ENCODE measurements at regions not wholly inside any gene's neighbourhood (a gene's known extent, or its start where the extent isn't known, plus 50 kb on each side); places are given as distances from the start of the nearest gene placed in this dataset.

- DNase-seq (ENCODE audit: low read depth, low spot score) (no peak), FAIRE-seq (no peak), ATAC-seq (no peak)
- intact Hi-C loops (cut with micrococcal nuclease; ENCODE audit: unreplicated experiment) = no loop called here
- no TSS peak for BruUV-seq (replicated peaks)
- ChIA-PET POLR2A (interaction anchor here (0.5 kb wide), 1 partner anchor 658 kb away, joined by 4 read pairs; no protein-coding TSS in a partner anchor), CTCF (no interaction called here), SMC1A (ENCODE audit: uncharacterized antibody, unreplicated experiment) (interaction anchor here (1.4 kb wide), 1 partner anchor 11 kb away, joined by 4 read pairs; no protein-coding TSS in a partner anchor), RAD21 (ENCODE audit: unreplicated experiment) (no interaction called here)
- no peaks in the 10 kb centered on the region for H3K79me2 ChIP-seq (ENCODE audit: control insufficient read depth, insufficient read depth, low read length)
- no peaks in the 10 kb centered on the region for H3K36me3 ChIP-seq (ENCODE audit: control insufficient read depth in 2 of 2, insufficient read depth in 2 of 2, low read length in 1 of 2)
- no peak overlapping the region for H3K9ac ChIP-seq (ENCODE audit: control insufficient read depth, insufficient read depth, low read length)
- H3K4me1 ChIP-seq (ENCODE audit: control insufficient read depth, insufficient read depth, low read length) = no peaks in the 10 kb centered on the region
- H4K20me1 ChIP-seq (ENCODE audit: control insufficient read depth, insufficient read depth) = no peaks in the 10 kb centered on the region
- H3K9me3 ChIP-seq (replicated peaks; ENCODE audit: control insufficient read depth, insufficient read depth, low read length) = no peaks in the 10 kb centered on the region
- H3K4me2 ChIP-seq (ENCODE audit: control insufficient read depth, insufficient read depth) = no peak overlapping the region
- no peak overlapping the region for H3K27ac ChIP-seq (ENCODE audit: control insufficient read depth, insufficient read depth)
- WGBS (ENCODE audit: insufficient coverage, insufficient replicate concordance, low lambda C conversion rate, missing lambda C conversion rate) = 0% methylated on average over 1 of the region's 1 CpG
- no peaks in the 10 kb centered on the region for H3K27me3 ChIP-seq (replicated peaks in 1 of 2; ENCODE audit: control insufficient read depth in 2 of 2, insufficient read depth in 2 of 2, low read length in 1 of 2)
- no peak overlapping the region for H3K4me3 ChIP-seq
- in situ Hi-C loops (cut with MboI) = no loop called here
- H2AFZ ChIP-seq (ENCODE audit: control insufficient read depth, low read depth, low read length) = no peak overlapping the region
- TF ChIP-seq ZBTB4 (CRISPR knock-in tag; IDR thresholded peaks at IDR 0.05) = no peak
- no peak for TF ChIP-seq ZBTB40 (IDR thresholded peaks at IDR 0.05; ENCODE audit: borderline replicate concordance)
- TF ChIP-seq TAF1 (IDR thresholded peaks at IDR 0.05; ENCODE audit: borderline replicate concordance, low read depth, low read length) = no peak
- no peak for TF ChIP-seq RBBP5 (conservative IDR thresholded peaks at IDR 0.05)
- no peak for TF ChIP-seq JUND (IDR thresholded peaks at IDR 0.05; ENCODE audit: low read depth, low read length)
- no peak for TF ChIP-seq BRCA1 (IDR thresholded peaks at IDR 0.05; ENCODE audit: low read depth, low read length)
- no peak for TF ChIP-seq KDM1A (IDR thresholded peaks at IDR 0.05; ENCODE audit: borderline replicate concordance)
- TF ChIP-seq CBFB (IDR thresholded peaks at IDR 0.05; ENCODE audit: low read depth) = no peak
- TF ChIP-seq TCF12 (IDR thresholded peaks at IDR 0.05; ENCODE audit: low read depth, low read length) = no peak
- TF ChIP-seq SIN3A (IDR thresholded peaks at IDR 0.05; ENCODE audit: low read depth, low read length) = no peak
- TF ChIP-seq HDAC2 (IDR thresholded peaks at IDR 0.05) = no peak
- no peak for TF ChIP-seq NR2C2 (IDR thresholded peaks at IDR 0.05; ENCODE audit: borderline replicate concordance, control insufficient read depth, insufficient read length, low read depth)
- TF ChIP-seq WRNIP1 (IDR thresholded peaks at IDR 0.05; ENCODE audit: borderline replicate concordance, low read depth, low read length) = no peak
- no peak for TF ChIP-seq CBX3 (IDR thresholded peaks at IDR 0.05; ENCODE audit: borderline replicate concordance, low read depth)
- TF ChIP-seq ZNF24 (IDR thresholded peaks at IDR 0.05) = no peak
Observed at GRCh38 chr5:125578551-125578950, 832.1 kb upstream of the ZNF608 start.

Data from GM12878 (cell line).